ENCODE measurements at regions not wholly inside any gene's neighbourhood (a gene's known extent, or its start where the extent isn't known, plus 50 kb on each side); places are given as distances from the start of the nearest gene placed in this dataset.
"Not testable (repeated sequence)": the region's sequence is repeated elsewhere in the genome, so short reads cannot be mapped to it uniquely, and the experiment has no call there.

- not testable (repeated sequence) for DNase-seq
Measured at GRCh38 chr2:111484097-111484496, 363.4 kb downstream of the BCL2L11 start.

DNA sequence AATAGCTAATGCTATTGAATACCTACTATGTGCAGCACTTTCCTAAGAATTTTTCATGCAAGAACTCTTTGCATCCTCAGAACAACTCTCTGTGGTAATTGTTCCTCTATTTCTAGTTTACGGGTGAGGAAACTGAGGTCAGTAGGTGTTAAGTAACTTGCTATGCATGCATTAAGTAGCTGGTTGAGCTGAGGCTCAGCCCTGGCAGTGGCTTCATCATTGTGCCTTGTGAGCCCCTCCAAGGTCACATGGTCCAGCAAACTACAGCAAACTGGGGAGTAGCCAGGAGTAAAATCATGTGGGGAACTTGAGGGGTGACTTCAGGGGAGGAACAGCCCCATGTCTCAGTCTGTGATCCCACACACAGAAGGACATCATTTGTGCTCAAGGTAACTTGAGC, 365.2 kb downstream of the BCL2L11 start:
- peak in 1 of 2 donors; percentile 28 for DNase-seq

GRCh38 chr2:111488451-111488850, 367.7 kb downstream of the BCL2L11 start:
- not testable (repeated sequence) for DNase-seq

GRCh38 chr2:111489460-111489859, 368.7 kb downstream of the BCL2L11 start:
- not testable (repeated sequence) for DNase-seq

GRCh38 chr2:111491181-111491580, 370.5 kb downstream of the BCL2L11 start:
- DNase-seq, result not testable (repeated sequence)

DNA sequence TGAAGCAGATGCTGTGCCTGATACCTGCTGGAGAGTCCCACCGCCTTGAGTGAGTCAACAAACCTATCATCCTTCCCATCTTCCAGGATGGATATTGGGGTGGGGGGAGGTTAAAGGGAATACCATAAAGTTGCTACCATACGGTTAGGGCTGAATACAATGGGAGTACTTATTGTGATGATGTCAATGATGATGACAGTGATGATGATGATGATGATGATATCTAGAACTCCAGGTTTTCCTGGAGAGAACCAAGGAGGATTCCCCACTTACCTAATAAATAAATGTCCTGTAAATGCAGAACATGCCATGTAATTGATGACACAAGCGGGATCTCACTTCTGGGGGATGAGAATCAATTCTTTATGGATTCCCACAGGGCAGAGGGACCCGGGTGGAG, 370.9 kb downstream of the BCL2L11 start:
- DNase-seq, result not testable (repeated sequence)

DNA sequence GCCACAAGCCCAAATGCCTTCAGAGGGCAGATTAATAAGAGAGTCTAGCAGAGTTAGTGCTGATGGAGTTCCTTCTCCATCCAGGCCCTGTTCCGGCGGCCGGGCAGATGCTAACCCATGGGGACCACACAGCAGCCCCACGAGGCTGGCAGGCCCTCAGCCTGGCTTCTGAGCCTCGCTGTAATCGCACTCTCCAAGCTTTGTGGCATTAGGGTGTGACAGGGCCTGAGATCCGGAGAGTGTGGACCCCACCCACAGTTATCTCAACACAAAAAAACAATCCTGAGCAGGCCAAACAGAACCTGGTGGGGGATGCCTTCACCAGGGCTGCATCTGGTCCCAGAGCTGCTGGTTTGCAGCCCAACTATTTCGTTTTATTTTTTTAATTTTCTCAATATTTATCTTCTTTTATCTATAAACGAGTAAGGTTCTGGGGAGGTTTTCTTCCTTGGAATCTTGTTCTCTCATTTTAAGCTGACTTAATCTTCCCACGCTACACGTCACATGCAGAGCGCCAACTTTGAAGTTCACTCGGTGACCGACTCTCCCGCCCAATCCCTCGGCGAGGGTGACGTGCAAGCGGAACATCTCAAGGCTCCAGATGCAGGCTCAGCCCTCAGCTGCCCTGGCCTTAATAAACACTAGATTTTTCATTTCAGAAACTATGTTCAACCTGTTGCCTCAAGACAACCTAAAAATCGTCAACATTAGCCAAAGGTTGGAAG, 372.4 kb downstream of the BCL2L11 start:
- not testable (repeated sequence) for DNase-seq

DNA sequence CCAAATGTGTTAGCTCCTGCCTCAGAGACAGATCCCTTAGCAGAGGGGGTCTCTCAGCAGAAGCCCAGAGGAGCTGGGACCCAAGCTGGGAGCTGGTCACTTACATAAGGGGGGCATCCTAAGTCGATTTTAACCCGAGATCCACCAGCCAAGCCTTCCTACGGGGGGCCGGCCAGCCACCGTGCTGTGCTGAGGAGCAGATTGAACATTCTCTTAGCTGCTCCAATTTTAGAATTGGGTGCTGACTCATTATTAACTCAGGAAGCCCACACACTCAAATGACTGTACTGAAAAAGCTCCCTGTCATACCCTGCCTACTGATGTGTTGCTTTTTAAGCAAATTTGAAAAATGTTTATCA, 373.0 kb downstream of the BCL2L11 start:
- DNase-seq, result not testable (repeated sequence)

GRCh38 chr2:111494288-111494980, 373.7 kb downstream of the BCL2L11 start:
- peak; percentile 38 to 44 for DNase-seq

DNA sequence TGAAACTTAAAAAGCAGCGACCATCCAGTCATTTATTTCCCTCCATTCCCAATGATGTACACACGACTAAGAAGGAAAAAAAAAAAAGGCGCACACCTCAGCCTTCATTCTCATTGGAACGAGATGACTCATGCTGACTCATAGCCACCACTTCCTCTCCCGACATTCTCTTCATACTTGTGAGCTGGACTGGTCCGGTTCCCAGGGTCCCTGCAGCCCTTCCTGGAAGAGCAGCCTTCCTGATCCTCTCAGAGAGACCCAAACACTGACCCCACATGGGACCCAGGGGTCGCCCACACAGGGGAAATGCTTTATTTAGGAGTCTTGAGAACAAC, 374.2 kb downstream of the BCL2L11 start:
- DNase-seq, result not testable (repeated sequence)

DNA sequence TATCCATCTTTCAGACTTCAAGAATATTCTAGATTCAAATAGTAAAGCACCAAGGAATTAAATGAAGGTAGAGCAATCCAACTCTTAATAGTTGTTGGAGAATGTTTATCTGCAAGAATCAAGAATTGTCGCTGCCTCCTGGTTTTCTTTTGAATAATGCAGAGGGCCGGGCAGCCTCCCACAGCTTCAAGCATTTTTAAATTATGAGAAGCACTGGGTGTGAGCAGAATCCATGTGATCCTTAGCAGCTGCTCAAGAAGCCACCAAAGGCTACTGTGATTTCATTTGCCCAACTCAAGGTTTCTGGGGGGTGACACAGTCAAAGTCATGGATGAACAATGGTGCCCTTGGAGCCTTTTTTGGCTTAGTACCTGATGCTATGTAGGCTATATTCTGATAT, 374.9 kb downstream of the BCL2L11 start:
- DNase-seq, result not testable (repeated sequence)

DNA sequence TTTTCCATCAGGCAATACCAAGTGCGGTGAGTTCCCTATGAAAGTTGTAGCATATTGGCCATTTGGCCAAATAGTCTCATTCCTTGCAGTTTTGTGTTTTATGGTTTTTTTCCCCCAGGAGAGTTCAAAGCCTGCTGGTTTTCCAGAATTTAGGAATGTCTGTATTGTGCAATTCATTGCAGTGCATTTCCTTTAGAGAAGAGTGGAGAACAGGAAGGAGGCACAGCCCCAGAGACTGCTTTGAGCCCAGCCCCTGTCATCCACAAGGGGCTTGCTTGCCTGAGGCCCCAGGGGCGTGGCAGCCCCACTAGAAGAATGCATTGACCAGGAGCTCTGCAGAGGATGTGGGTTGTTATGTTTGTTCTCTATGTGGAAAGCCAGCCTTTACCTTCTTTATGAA, 375.5 kb downstream of the BCL2L11 start:
- DNase-seq, result not testable (repeated sequence)

- DNase-seq, result not testable (repeated sequence)
Measured at GRCh38 chr2:111496860-111497259, 376.1 kb downstream of the BCL2L11 start.

GRCh38 chr2:111497270-111497669, 376.6 kb downstream of the BCL2L11 start:
- DNase-seq, result not testable (repeated sequence)

DNA sequence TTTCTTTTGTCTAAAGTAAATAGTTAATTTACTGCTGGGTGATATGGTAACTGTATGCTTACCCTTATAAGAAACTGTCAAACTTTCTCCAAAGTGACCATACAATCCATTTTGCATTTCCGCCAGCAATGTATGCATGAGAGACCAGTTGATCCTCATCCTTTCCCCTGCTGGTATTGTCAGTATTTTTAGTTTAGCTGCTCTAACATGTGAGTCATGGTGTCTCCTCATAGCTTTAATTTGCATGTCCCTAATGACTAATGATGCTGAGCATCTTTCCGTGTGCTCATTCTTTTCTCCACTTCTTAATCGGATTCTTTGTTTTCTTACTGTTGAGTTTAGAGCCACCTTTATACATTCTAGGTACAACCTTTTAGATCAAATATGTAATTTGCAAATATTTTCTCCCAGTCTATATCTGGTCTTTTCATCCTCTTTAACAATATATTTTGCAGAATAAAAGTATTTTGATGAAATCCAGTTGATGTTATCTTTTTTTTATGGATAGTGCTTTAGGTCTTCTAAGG, 379.9 kb downstream of the BCL2L11 start:
- DNase-seq, result not testable (repeated sequence)

DNA sequence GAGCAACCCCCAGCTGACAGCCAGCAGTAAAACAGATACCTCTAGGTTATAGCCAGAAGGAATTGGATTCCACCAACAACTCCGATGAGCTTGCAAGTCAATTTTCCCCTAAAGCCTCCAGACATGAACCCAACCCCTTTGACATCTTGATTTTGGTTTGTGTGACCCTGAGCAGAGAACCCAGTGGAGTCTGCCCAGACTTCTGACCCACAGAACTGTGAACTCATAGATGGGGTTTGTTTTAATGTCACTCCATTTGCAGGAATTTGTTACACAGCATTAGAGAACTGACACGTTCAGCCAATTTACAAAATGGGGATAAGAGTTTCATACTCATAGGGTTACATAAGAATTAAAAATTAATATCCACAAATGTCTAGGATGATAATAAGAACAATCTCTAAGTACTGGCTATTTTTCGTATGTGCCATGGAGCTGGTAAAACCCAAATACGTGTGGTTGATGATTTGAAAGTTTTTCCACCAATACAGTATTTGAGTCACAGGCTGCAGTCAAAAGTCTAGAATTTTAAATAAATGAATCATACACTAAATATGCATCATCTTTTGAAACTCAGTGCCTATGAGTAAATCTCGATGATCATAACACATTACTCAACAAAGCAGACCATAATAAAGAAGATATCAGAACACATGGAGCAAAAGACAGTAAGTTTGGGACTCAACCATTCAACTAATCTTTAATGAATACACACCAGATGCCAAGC, 380.0 kb downstream of the ANAPC1 start:
- not testable (repeated sequence) for DNase-seq

DNA sequence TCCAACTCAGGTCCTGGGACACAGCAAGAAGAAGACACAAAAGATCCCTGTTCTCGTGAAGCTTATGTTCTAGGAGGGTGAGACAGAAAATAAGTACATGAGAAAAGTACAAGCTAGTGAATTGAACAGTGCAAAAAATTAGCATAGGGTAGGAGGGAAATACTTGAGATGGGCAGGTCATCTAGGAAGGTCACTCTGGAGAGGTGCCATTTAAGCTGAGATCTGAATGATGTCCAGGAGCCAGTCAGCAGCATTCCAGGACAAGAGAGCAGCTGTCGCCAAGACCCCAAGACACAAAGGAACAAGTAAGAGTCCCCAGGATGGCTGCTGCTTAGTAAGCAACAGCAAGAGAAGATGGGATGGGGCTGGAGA, 379.4 kb downstream of the ANAPC1 start:
- not testable (repeated sequence) for DNase-seq

DNA sequence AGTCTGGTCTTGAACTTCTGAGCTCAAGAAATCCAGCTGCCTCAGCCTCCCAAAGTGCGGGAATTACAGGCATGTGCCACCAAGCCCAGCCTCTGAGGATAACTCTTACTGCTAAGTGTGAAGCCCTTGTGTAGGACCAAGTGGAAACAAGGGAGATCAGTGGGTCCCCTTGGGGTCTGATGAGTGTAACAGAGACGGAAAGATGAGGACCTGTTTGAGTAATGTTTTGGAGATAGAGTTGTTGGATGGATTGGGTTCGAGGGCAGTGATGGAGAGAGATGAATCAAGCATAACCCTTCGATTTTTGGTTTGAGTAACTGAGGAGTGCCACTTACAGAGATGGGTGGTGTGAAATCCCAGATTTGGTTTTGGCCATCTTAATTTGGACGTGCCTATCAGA, 378.7 kb downstream of the ANAPC1 start:
- not testable (repeated sequence) for DNase-seq

- DNase-seq, result not testable (repeated sequence)
Measured at GRCh38 chr2:111506936-111507335, 377.1 kb downstream of the ANAPC1 start.

GRCh38 chr2:111509225-111509869, 374.6 kb downstream of the ANAPC1 start:
- not testable (repeated sequence) for DNase-seq

GRCh38 chr2:111510384-111510783, 373.6 kb downstream of the ANAPC1 start:
- not testable (repeated sequence) for DNase-seq

GRCh38 chr2:111511062-111511461, 372.9 kb downstream of the ANAPC1 start:
- not testable (repeated sequence) for DNase-seq

GRCh38 chr2:111512378-111512777, 371.6 kb downstream of the ANAPC1 start:
- not testable (repeated sequence) for DNase-seq

Measured in CD4-positive, alpha-beta T cell treated with Interleukin-4 for 1 hour (primary cell).